ENCODE measurements at regions not wholly inside any gene's neighbourhood (a gene's known extent, or its start where the extent isn't known, plus 50 kb on each side); places are given as distances from the start of the nearest gene placed in this dataset.

GRCh38 chr12:86713121-86713520 lies 456.9 kb upstream of the MGAT4C start:
- TF ChIP-seq, protein P1, sequence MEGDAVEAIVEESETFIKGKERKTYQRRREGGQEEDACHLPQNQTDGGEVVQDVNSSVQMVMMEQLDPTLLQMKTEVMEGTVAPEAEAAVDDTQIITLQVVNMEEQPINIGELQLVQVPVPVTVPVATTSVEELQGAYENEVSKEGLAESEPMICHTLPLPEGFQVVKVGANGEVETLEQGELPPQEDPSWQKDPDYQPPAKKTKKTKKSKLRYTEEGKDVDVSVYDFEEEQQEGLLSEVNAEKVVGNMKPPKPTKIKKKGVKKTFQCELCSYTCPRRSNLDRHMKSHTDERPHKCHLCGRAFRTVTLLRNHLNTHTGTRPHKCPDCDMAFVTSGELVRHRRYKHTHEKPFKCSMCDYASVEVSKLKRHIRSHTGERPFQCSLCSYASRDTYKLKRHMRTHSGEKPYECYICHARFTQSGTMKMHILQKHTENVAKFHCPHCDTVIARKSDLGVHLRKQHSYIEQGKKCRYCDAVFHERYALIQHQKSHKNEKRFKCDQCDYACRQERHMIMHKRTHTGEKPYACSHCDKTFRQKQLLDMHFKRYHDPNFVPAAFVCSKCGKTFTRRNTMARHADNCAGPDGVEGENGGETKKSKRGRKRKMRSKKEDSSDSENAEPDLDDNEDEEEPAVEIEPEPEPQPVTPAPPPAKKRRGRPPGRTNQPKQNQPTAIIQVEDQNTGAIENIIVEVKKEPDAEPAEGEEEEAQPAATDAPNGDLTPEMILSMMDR (IDR thresholded peaks at IDR 0.05), result no peak
- no peak for TF ChIP-seq POLR2A (IDR thresholded peaks at IDR 0.05)
